Large intestine (tissue), 3 donors: ENCODE measurements at regions not wholly inside any gene's neighbourhood (a gene's known extent, or its start where the extent isn't known, plus 50 kb on each side); places are given as distances from the start of the nearest gene placed in this dataset.

ENCODE experiments used
- DNase-seq, 2 donors: peaks; one replicate each; pipeline versions ENCODE4 v3.0.0 to v3.0.0-alpha.2; 2013
- H3K27ac ChIP-seq: one replicate; pipeline ENCODE4 v1.5.1; 2013; ENCODE audit warnings: low read length
- H3K27me3 ChIP-seq: 2 replicates; pipeline ENCODE4 v1.6.1; 2013; ENCODE audit warnings: low read length; ENCODE audit not compliant: control insufficient read depth, insufficient read depth
- H3K36me3 ChIP-seq: 2 replicates; pipeline ENCODE4 v1.6.1; 2013; ENCODE audit warnings: low read length; ENCODE audit not compliant: control insufficient read depth, insufficient read depth
- H3K4me1 ChIP-seq: one replicate; pipeline ENCODE4 v1.6.1; 2013; ENCODE audit warnings: low read length; ENCODE audit not compliant: control insufficient read depth, insufficient read depth
- H3K4me3 ChIP-seq: one replicate; pipeline ENCODE4 v1.5.1; 2013; ENCODE audit warnings: low read length
- H3K9me3 ChIP-seq: one replicate; pipeline ENCODE4 v1.6.1; 2013; ENCODE audit warnings: mild to moderate bottlenecking, low read depth, low read length, moderate library complexity; ENCODE audit not compliant: control insufficient read depth
- WGBS: methylation state at CpG from one replicate; pipeline ENCODE4 v1.1.5; 2013; ENCODE audit warnings: low lambda C conversion rate; ENCODE audit not compliant: insufficient coverage; 5-methylcytosine and 5-hydroxymethylcytosine counted together

- Histone ChIP-seq H3K4me1 (no peaks in the 10 kb centered on the region), H3K27me3 (no peaks in the 10 kb centered on the region), H3K9me3 (no peaks in the 10 kb centered on the region), H3K36me3 (no peaks in the 10 kb centered on the region), H3K4me3 (no peak overlapping the region), H3K27ac (no peak overlapping the region)
- WGBS: 100% methylated on average over 2 of the region's 3 CpGs
- no peak for DNase-seq
These were observed 360.2 kb upstream of the JAG1 start for GRCh38 chr20:11034025-11034424.

- Histone ChIP-seq H3K9me3 (no peaks in the 10 kb centered on the region), H3K27me3 (no peaks in the 10 kb centered on the region), H3K4me3 (no peak overlapping the region), H3K4me1 (no peaks in the 10 kb centered on the region), H3K36me3 (no peaks in the 10 kb centered on the region), H3K27ac (no peak overlapping the region)
- DNase-seq: no peak
- WGBS: 100% methylated on average over 1 of the region's 3 CpGs
These were observed 361.4 kb upstream of the JAG1 start for GRCh38 chr20:11035211-11035610.

- Histone ChIP-seq H3K27me3 (no peaks in the 10 kb centered on the region), H3K4me3 (no peak overlapping the region), H3K36me3 (no peaks in the 10 kb centered on the region), H3K9me3 (no peaks in the 10 kb centered on the region), H3K27ac (no peak overlapping the region), H3K4me1 (peaks cover 6% of the 10 kb centered on the region)
- no peak for DNase-seq
- no CpG with 5 or more reads among the region's 1 CpG for WGBS
These were observed 367.6 kb upstream of the JAG1 start for GRCh38 chr20:11041396-11041795.

- no peak overlapping the region for H3K27ac ChIP-seq
- no peak for DNase-seq
- no peak overlapping the region for H3K4me3 ChIP-seq
- H3K36me3 ChIP-seq: no peaks in the 10 kb centered on the region
- no peaks in the 10 kb centered on the region for H3K9me3 ChIP-seq
- WGBS: no CpG with 5 or more reads among the region's 2 CpGs
- no peaks in the 10 kb centered on the region for H3K27me3 ChIP-seq
- peaks cover 6% of the 10 kb centered on the region for H3K4me1 ChIP-seq
These were observed 369.2 kb upstream of the JAG1 start for GRCh38 chr20:11043001-11043400.

- Histone ChIP-seq H3K27ac (no peak overlapping the region), H3K27me3 (no peaks in the 10 kb centered on the region), H3K9me3 (no peaks in the 10 kb centered on the region), H3K4me3 (no peak overlapping the region), H3K4me1 (peaks cover 6% of the 10 kb centered on the region), H3K36me3 (no peaks in the 10 kb centered on the region)
- 50% methylated on average over 4 of the region's 6 CpGs for WGBS
- no peak for DNase-seq
These were observed 370.8 kb upstream of the JAG1 start for GRCh38 chr20:11044561-11044960.

- Histone ChIP-seq H3K36me3 (no peaks in the 10 kb centered on the region), H3K4me1 (peaks cover 6% of the 10 kb centered on the region), H3K9me3 (no peaks in the 10 kb centered on the region), H3K27ac (peak overlapping the region; percentile 32), H3K4me3 (no peak overlapping the region), H3K27me3 (no peaks in the 10 kb centered on the region)
- WGBS: 40% methylated on average over 2 of the region's 8 CpGs
- DNase-seq: peak; percentile 63 to 87
These were observed 371.8 kb upstream of the JAG1 start for GRCh38 chr20:11045412-11046175.

- no peaks in the 10 kb centered on the region for H3K36me3 ChIP-seq
- H3K27me3 ChIP-seq: no peaks in the 10 kb centered on the region
- WGBS: no CpG with 5 or more reads among the region's 2 CpGs
- peak; percentile 23 to 61 for DNase-seq
- no peak overlapping the region for H3K27ac ChIP-seq
- no peak overlapping the region for H3K4me3 ChIP-seq
- no peaks in the 10 kb centered on the region for H3K9me3 ChIP-seq
- H3K4me1 ChIP-seq: peaks cover 6% of the 10 kb centered on the region
These were observed 373.8 kb upstream of the JAG1 start for GRCh38 chr20:11047559-11047958.

- no peaks in the 10 kb centered on the region for H3K9me3 ChIP-seq
- H3K27ac ChIP-seq: no peak overlapping the region
- peaks cover 6% of the 10 kb centered on the region for H3K4me1 ChIP-seq
- H3K36me3 ChIP-seq: no peaks in the 10 kb centered on the region
- no peak overlapping the region for H3K4me3 ChIP-seq
- no peaks in the 10 kb centered on the region for H3K27me3 ChIP-seq
- DNase-seq: no peak
These were observed 374.9 kb upstream of the JAG1 start for GRCh38 chr20:11048739-11049138.

GRCh38 chr20:11050350-11050749 lies 376.6 kb upstream of the JAG1 start:
- H3K9me3 ChIP-seq: no peaks in the 10 kb centered on the region
- H3K27me3 ChIP-seq: no peaks in the 10 kb centered on the region
- H3K4me3 ChIP-seq: no peak overlapping the region
- no peaks in the 10 kb centered on the region for H3K36me3 ChIP-seq
- WGBS: 100% methylated on average over 1 of the region's 2 CpGs
- DNase-seq: no peak
- H3K4me1 ChIP-seq: peaks cover 3% of the 10 kb centered on the region
- H3K27ac ChIP-seq: no peak overlapping the region

- 83% methylated on average over 1 of the region's 3 CpGs for WGBS
- H3K9me3 ChIP-seq: no peaks in the 10 kb centered on the region
- H3K27ac ChIP-seq: no peak overlapping the region
- no peak for DNase-seq
- no peaks in the 10 kb centered on the region for H3K27me3 ChIP-seq
- no peak overlapping the region for H3K4me3 ChIP-seq
- no peaks in the 10 kb centered on the region for H3K4me1 ChIP-seq
- no peaks in the 10 kb centered on the region for H3K36me3 ChIP-seq
These were observed 377.3 kb upstream of the JAG1 start for GRCh38 chr20:11051136-11051535.

- Histone ChIP-seq H3K4me1 (no peaks in the 10 kb centered on the region), H3K9me3 (no peaks in the 10 kb centered on the region), H3K36me3 (no peaks in the 10 kb centered on the region)
These were observed 379.5 kb upstream of the JAG1 start for GRCh38 chr20:11053310-11053709.

More at GRCh38 chr20:11053310-11053709, 379.5 kb upstream of the JAG1 start:
- Histone ChIP-seq H3K27me3 (no peaks in the 10 kb centered on the region), H3K4me3 (no peak overlapping the region), H3K27ac (no peak overlapping the region)
- no peak for DNase-seq
